Panc1 (cell line): ENCODE measurements at regions not wholly inside any gene's neighbourhood (a gene's known extent, or its start where the extent isn't known, plus 50 kb on each side); places are given as distances from the start of the nearest gene placed in this dataset.

Experiments
- ATAC-seq: fragments of 200-7000 bp; cut with Tn5 transposase; 2 replicates; pipeline ENCODE4 v1.9.1; 2020; ENCODE audit warnings: mild to moderate bottlenecking, moderate library complexity
- BruUV-seq: library from RNA; stranded (reverse); fragments of 400-500 nt; replicated peaks from 2 replicates; lab custom pipeline; 2021; lab: Mats Ljungman, UMichigan
- CTCF ChIA-PET: fragments of 300-600 bp; sonication (Branson Sonifier 250); formaldehyde crosslinking; loops from one replicate; lab custom pipeline; 2022; ENCODE audit warnings: antibody characterized with exemption; lab: Charles Lee
- POLR2A ChIA-PET: fragments of 300-600 bp; sonication (Branson Sonifier 250); formaldehyde crosslinking; loops from one replicate; lab custom pipeline; 2022; ENCODE audit warnings: antibody characterized with exemption; lab: Charles Lee
- DNase-seq: peaks from one replicate; pipeline ENCODE4 v3.0.0-alpha.2; 2010; ENCODE audit warnings: low read depth, low spot score
- H3K27ac ChIP-seq: 2 replicates; pipeline ENCODE4 v1.5.1; 2011; ENCODE audit warnings: mild to moderate bottlenecking, low read length, inconsistent platforms
- H3K27me3 ChIP-seq: fragments of 200-500 bp; sonication (Bioruptor generic); 2 replicates; pipeline ENCODE4 v1.6.0; 2014; ENCODE audit warnings: low read length, inconsistent platforms; ENCODE audit not compliant: control insufficient read depth, insufficient read depth
- H3K36me3 ChIP-seq: fragments of 200-500 bp; sonication (Bioruptor generic); 2 replicates; pipeline ENCODE4 v1.5.1; 2014; ENCODE audit warnings: inconsistent platforms, mild to moderate bottlenecking, low read length, moderate library complexity; ENCODE audit not compliant: control insufficient read depth, insufficient read depth
- H3K4me1 ChIP-seq: 2 replicates; pipeline ENCODE4 v1.5.1; 2011; ENCODE audit warnings: inconsistent platforms, mild to moderate bottlenecking, low read length, moderate library complexity; ENCODE audit not compliant: control insufficient read depth, insufficient read depth
- H3K4me3 ChIP-seq, 2 experiments: 2 replicates each; pipeline ENCODE4 v1.5.1; 2011 to 2012; ENCODE audit warnings: low read depth in 2 of 2, low read length in 2 of 2, mild to moderate bottlenecking in 2 of 2, inconsistent platforms in 1 of 2, moderate library complexity in 1 of 2
- H3K9me3 ChIP-seq: fragments of 200-500 bp; sonication (Bioruptor generic); 2 replicates; pipeline ENCODE4 v1.5.1; 2014; ENCODE audit warnings: low read depth, mild to moderate bottlenecking, inconsistent platforms, low read length, moderate library complexity; ENCODE audit not compliant: control insufficient read depth, insufficient read depth
- CTCF ChIP-seq: fragments of 450-650 bp; IDR thresholded peaks from 2 replicates; pipeline ENCODE4 v1.5.1; 2017; ENCODE audit warnings: mild to moderate bottlenecking
- POLR2AphosphoS5 ChIP-seq: IDR thresholded peaks from 2 replicates; pipeline ENCODE4 v1.6.1; 2012; ENCODE audit warnings: mild to moderate bottlenecking, low read depth, low read length, moderate library complexity
- SIN3A ChIP-seq: IDR thresholded peaks from 2 replicates; pipeline ENCODE4 v1.6.1; 2012; ENCODE audit warnings: low read depth, mild to moderate bottlenecking, low read length, moderate library complexity, borderline replicate concordance; ENCODE audit not compliant: insufficient read depth
- TCF7L2 ChIP-seq: IDR thresholded peaks from 2 replicates; pipeline ENCODE4 v1.6.1; 2011; ENCODE audit warnings: mild to moderate bottlenecking, low read depth, low read length, inconsistent platforms
- in situ Hi-C: cut with HindIII; loops from 2 replicates; pipeline ENCODE4 v1.10.0; 2016; ENCODE audit warnings: low sequenced_read_pairs, low pct_unique_long_range_greater_than_20kb
- intact Hi-C: fragments of 100-400 bp; cut with micrococcal nuclease; formaldehyde crosslinking; loops from one replicate; pipeline ENCODE4 v1.10.0; 2022; ENCODE audit not compliant: unreplicated experiment
- TF ChIP-seq, protein P1 (sequence below), 2 experiments: IDR thresholded peaks; 2 replicates each; pipeline ENCODE4 v1.6.1; 2011 to 2012; ENCODE audit warnings: low read depth in 2 of 2, control low read depth in 1 of 2, low read length in 1 of 2, mild to moderate bottlenecking in 1 of 2, moderate library complexity in 1 of 2; ENCODE audit not compliant: insufficient read depth in 1 of 2

DNA sequence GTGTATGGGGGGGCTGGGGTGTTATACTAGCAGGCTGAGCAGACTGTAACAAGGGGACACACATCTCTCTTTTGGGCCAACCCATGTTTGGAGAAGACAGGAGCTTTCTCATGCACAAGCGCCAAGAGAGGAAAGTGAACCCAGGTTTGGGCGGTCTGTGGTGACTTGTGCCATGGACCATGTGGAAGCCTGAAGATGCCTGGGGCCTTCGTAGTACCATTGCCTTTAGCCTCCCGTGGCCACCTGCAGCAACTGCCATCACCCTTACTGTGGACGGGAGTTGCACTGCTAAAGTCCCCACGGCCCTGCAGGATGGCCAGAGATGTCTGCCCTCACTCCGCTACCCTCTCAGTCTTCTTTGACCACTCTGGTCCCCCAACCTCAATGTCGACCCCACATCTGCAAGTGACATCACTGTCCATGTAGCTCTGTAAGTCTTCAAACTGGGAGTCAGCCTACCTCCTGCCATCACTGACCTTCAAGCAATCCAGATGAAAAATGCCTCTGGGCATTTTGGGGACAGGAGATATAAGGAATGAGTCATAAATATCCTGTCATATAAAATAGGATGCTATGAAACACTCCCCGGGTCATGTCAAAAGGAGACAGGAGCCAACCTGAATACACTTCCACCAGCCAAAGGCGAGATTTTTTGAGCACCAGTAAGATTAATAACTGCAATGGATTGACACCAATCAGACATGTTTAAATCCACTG, 74.7 kb upstream of the C15orf39 start:
- ATAC-seq (no peak), DNase-seq (no peak)
- in situ Hi-C loops, result no loop called here
- POLR2A ChIA-PET, result no interaction called here
- Histone ChIP-seq H3K27me3 (no peaks in the 10 kb centered on the region), H3K9me3 (no peaks in the 10 kb centered on the region), H3K4me3 (no peak overlapping the region), H3K36me3 (no peaks in the 10 kb centered on the region), H3K4me1 (peaks cover 9% of the 10 kb centered on the region), H3K27ac (no peak overlapping the region)
- intact Hi-C loops, result no loop called here
- no peak for TF ChIP-seq SIN3A
- no peak for TF ChIP-seq TCF7L2
- no TSS peak for BruUV-seq
- CTCF ChIA-PET, result no interaction called here

- H3K36me3 ChIP-seq, result no peaks in the 10 kb centered on the region
- in situ Hi-C loops, result no loop called here
- no peak overlapping the region for H3K27ac ChIP-seq
- H3K9me3 ChIP-seq, result no peaks in the 10 kb centered on the region
- no peaks in the 10 kb centered on the region for H3K4me1 ChIP-seq
- H3K4me3 ChIP-seq, result no peak overlapping the region
- intact Hi-C loops, result no loop called here
- H3K27me3 ChIP-seq, result no peaks in the 10 kb centered on the region
- no peak for TF ChIP-seq TCF7L2
- TF ChIP-seq, protein P1, sequence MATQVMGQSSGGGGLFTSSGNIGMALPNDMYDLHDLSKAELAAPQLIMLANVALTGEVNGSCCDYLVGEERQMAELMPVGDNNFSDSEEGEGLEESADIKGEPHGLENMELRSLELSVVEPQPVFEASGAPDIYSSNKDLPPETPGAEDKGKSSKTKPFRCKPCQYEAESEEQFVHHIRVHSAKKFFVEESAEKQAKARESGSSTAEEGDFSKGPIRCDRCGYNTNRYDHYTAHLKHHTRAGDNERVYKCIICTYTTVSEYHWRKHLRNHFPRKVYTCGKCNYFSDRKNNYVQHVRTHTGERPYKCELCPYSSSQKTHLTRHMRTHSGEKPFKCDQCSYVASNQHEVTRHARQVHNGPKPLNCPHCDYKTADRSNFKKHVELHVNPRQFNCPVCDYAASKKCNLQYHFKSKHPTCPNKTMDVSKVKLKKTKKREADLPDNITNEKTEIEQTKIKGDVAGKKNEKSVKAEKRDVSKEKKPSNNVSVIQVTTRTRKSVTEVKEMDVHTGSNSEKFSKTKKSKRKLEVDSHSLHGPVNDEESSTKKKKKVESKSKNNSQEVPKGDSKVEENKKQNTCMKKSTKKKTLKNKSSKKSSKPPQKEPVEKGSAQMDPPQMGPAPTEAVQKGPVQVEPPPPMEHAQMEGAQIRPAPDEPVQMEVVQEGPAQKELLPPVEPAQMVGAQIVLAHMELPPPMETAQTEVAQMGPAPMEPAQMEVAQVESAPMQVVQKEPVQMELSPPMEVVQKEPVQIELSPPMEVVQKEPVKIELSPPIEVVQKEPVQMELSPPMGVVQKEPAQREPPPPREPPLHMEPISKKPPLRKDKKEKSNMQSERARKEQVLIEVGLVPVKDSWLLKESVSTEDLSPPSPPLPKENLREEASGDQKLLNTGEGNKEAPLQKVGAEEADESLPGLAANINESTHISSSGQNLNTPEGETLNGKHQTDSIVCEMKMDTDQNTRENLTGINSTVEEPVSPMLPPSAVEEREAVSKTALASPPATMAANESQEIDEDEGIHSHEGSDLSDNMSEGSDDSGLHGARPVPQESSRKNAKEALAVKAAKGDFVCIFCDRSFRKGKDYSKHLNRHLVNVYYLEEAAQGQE (IDR thresholded peaks at IDR 0.05; ENCODE audit: insufficient read depth in 1 of 2, low read depth in 2 of 2, low read length in 1 of 2), result no peak
- TF ChIP-seq CTCF, result no peak
- TF ChIP-seq POLR2AphosphoS5, result no peak
- TF ChIP-seq SIN3A, result no peak
- ChIA-PET POLR2A (interaction anchor here (0.8 kb wide), 1 partner anchor 9 kb away, joined by 4 read pairs; no protein-coding TSS in a partner anchor), CTCF (no interaction called here)
- ATAC-seq, result no peak
- BruUV-seq, result no TSS peak
- no peak for DNase-seq
These were observed 71.9 kb upstream of the C15orf39 start for GRCh38 chr15:75129788-75130187.

DNA sequence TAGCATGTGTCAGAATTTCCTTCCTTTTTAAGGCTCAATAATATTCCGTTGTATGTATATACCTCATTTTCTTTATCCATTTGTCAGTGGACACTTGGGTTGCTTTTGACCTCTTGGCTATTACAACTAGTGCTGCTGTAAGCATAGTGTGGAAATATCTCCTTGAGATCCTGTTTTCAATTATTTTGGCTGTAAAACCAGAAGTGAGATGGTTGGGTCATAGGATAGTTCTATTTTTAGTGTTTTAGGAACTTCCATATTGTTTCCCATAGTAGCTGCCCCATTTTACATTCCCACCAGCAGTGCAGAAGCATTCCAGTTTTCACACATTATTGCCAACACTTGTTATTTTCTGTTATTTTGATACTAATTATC, 70.4 kb upstream of the C15orf39 start:
- ATAC-seq (no peak), DNase-seq (no peak)
- Histone ChIP-seq H3K4me3 (no peak overlapping the region), H3K27me3 (no peaks in the 10 kb centered on the region), H3K9me3 (no peaks in the 10 kb centered on the region), H3K27ac (no peak overlapping the region), H3K36me3 (no peaks in the 10 kb centered on the region), H3K4me1 (no peaks in the 10 kb centered on the region)
- intact Hi-C loops, result no loop called here
- ChIA-PET CTCF (no interaction called here), POLR2A (interaction anchor here (0.7 kb wide), 1 partner anchor 66 kb away, joined by 6 read pairs; no protein-coding TSS in a partner anchor)
- TF ChIP-seq, protein P1 (IDR thresholded peaks at IDR 0.05; ENCODE audit: insufficient read depth in 1 of 2, low read depth in 2 of 2, low read length in 1 of 2), result no peak
- TF ChIP-seq POLR2AphosphoS5, result no peak
- TF ChIP-seq TCF7L2, result no peak
- TF ChIP-seq SIN3A, result no peak
- no peak for TF ChIP-seq CTCF
- in situ Hi-C loops, result no loop called here
- no TSS peak for BruUV-seq
